ENCODE measurements at regions not wholly inside any gene's neighbourhood (a gene's known extent, or its start where the extent isn't known, plus 50 kb on each side); places are given as distances from the start of the nearest gene placed in this dataset.
A peak's percentile ranks its signal among the peaks of the same experiment; 100 is the strongest.

GRCh38 chr1:5105744-5106143 lies 451.3 kb downstream of the AJAP1 start:
- DNase-seq: no peak

- DNase-seq: peak; percentile 92
Observed at GRCh38 chr1:5099558-5099957, 445.1 kb downstream of the AJAP1 start.

- DNase-seq: peak; percentile 87
Observed at GRCh38 chr1:5098981-5099385, 444.6 kb downstream of the AJAP1 start.

GRCh38 chr1:5093042-5093441 lies 438.6 kb downstream of the AJAP1 start:
- no peak for DNase-seq

GRCh38 chr1:5084676-5085075 lies 430.3 kb downstream of the AJAP1 start:
- DNase-seq: no peak

- DNase-seq: peak; percentile 26
Observed at GRCh38 chr1:5067246-5067645, 412.8 kb downstream of the AJAP1 start.

- peak; percentile 1 for DNase-seq
Observed at GRCh38 chr1:5053744-5054143, 399.3 kb downstream of the AJAP1 start.

GRCh38 chr1:5029136-5029535 lies 374.7 kb downstream of the AJAP1 start:
- no peak for DNase-seq

GRCh38 chr1:5012249-5012648 lies 357.8 kb downstream of the AJAP1 start:
- no peak for DNase-seq

GRCh38 chr1:5010656-5011055 lies 356.2 kb downstream of the AJAP1 start:
- DNase-seq: no peak

GRCh38 chr1:5010236-5010635 lies 355.8 kb downstream of the AJAP1 start:
- no peak for DNase-seq

- no peak for DNase-seq
Observed at GRCh38 chr1:5009376-5010065, 355.1 kb downstream of the AJAP1 start.

- no peak for DNase-seq
Observed at GRCh38 chr1:5005171-5005570, 350.8 kb downstream of the AJAP1 start.

- peak; percentile 75 for DNase-seq
Observed at GRCh38 chr1:5002676-5003075, 348.3 kb downstream of the AJAP1 start.

GRCh38 chr1:5001466-5001865 lies 347.1 kb downstream of the AJAP1 start:
- no peak for DNase-seq

- no peak for DNase-seq
Observed at GRCh38 chr1:4986306-4986705, 331.9 kb downstream of the AJAP1 start.

GRCh38 chr1:4984841-4985240 lies 330.4 kb downstream of the AJAP1 start:
- DNase-seq: no peak

GRCh38 chr1:4980211-4980610 lies 325.8 kb downstream of the AJAP1 start:
- no peak for DNase-seq

GRCh38 chr1:4978660-4979390 lies 324.4 kb downstream of the AJAP1 start:
- no peak for DNase-seq

- DNase-seq: no peak
Observed at GRCh38 chr1:4977701-4978100, 323.3 kb downstream of the AJAP1 start.

- no peak for DNase-seq
Observed at GRCh38 chr1:4976859-4977440, 322.5 kb downstream of the AJAP1 start.

GRCh38 chr1:4975856-4976255 lies 321.4 kb downstream of the AJAP1 start:
- DNase-seq: no peak

GRCh38 chr1:4974981-4975685 lies 320.7 kb downstream of the AJAP1 start:
- DNase-seq: peak; percentile 40

GRCh38 chr1:4973341-4973740 lies 318.9 kb downstream of the AJAP1 start:
- DNase-seq: no peak
